ENCODE measurements at regions not wholly inside any gene's neighbourhood (a gene's known extent, or its start where the extent isn't known, plus 50 kb on each side); places are given as distances from the start of the nearest gene placed in this dataset.
"Not testable (repeated sequence)": the region's sequence is repeated elsewhere in the genome, so short reads cannot be mapped to it uniquely, and the experiment has no call there.

- not testable (repeated sequence) for TF ChIP-seq CTCF, EP300, POLR2A (IDR thresholded peaks at IDR 0.05)
Measured at GRCh38 chrX:39798488-39798887, 299.3 kb downstream of the BCOR start.
